ENCODE measurements at regions not wholly inside any gene's neighbourhood (a gene's known extent, or its start where the extent isn't known, plus 50 kb on each side); places are given as distances from the start of the nearest gene placed in this dataset.

GRCh38 chr2:224127871-224128501 is 88.9 kb upstream of the SERPINE2 start:
- TF ChIP-seq, protein P1, sequence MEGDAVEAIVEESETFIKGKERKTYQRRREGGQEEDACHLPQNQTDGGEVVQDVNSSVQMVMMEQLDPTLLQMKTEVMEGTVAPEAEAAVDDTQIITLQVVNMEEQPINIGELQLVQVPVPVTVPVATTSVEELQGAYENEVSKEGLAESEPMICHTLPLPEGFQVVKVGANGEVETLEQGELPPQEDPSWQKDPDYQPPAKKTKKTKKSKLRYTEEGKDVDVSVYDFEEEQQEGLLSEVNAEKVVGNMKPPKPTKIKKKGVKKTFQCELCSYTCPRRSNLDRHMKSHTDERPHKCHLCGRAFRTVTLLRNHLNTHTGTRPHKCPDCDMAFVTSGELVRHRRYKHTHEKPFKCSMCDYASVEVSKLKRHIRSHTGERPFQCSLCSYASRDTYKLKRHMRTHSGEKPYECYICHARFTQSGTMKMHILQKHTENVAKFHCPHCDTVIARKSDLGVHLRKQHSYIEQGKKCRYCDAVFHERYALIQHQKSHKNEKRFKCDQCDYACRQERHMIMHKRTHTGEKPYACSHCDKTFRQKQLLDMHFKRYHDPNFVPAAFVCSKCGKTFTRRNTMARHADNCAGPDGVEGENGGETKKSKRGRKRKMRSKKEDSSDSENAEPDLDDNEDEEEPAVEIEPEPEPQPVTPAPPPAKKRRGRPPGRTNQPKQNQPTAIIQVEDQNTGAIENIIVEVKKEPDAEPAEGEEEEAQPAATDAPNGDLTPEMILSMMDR (IDR thresholded peaks at IDR 0.05), result no peak
- TF ChIP-seq POLR2A (IDR thresholded peaks at IDR 0.05) (no peak), EP300 (IDR thresholded peaks at IDR 0.05; ENCODE audit: low read depth) (no peak), POLR2AphosphoS5 (IDR thresholded peaks at IDR 0.05) (no peak)

Data from transverse colon (tissue), 4 donors.